ENCODE measurements at regions not wholly inside any gene's neighbourhood (a gene's known extent, or its start where the extent isn't known, plus 50 kb on each side); places are given as distances from the start of the nearest gene placed in this dataset.

DNA sequence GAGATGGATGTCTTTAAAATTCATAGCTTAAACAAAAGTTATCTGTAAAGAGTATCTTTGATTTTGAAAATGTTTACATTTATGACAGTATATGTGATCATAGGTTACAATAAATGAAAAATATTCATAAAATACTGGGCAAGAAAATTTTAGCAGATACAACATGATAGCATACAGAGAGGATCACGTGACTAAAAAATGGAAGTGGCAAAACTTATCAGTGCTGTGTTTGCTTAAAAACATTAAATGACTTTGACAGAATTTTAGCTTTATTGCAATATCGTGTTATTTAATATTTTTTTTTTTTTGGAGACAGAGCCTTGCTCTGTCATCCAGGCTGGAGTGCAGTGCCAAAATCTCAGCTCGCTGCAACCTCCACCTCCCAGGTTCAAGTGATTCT is 2294.1 kb downstream of the NCAM2 start:
- no peak for TF ChIP-seq CTCF (conservative IDR thresholded peaks at IDR 0.05; ENCODE audit: low read depth in 2 of 2)
- TF ChIP-seq POLR2AphosphoS5 (IDR thresholded peaks at IDR 0.05; ENCODE audit: low read depth): no peak
- TF ChIP-seq, protein P1, sequence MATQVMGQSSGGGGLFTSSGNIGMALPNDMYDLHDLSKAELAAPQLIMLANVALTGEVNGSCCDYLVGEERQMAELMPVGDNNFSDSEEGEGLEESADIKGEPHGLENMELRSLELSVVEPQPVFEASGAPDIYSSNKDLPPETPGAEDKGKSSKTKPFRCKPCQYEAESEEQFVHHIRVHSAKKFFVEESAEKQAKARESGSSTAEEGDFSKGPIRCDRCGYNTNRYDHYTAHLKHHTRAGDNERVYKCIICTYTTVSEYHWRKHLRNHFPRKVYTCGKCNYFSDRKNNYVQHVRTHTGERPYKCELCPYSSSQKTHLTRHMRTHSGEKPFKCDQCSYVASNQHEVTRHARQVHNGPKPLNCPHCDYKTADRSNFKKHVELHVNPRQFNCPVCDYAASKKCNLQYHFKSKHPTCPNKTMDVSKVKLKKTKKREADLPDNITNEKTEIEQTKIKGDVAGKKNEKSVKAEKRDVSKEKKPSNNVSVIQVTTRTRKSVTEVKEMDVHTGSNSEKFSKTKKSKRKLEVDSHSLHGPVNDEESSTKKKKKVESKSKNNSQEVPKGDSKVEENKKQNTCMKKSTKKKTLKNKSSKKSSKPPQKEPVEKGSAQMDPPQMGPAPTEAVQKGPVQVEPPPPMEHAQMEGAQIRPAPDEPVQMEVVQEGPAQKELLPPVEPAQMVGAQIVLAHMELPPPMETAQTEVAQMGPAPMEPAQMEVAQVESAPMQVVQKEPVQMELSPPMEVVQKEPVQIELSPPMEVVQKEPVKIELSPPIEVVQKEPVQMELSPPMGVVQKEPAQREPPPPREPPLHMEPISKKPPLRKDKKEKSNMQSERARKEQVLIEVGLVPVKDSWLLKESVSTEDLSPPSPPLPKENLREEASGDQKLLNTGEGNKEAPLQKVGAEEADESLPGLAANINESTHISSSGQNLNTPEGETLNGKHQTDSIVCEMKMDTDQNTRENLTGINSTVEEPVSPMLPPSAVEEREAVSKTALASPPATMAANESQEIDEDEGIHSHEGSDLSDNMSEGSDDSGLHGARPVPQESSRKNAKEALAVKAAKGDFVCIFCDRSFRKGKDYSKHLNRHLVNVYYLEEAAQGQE (IDR thresholded peaks at IDR 0.05; ENCODE audit: unreplicated experiment): no peak
- no peak for TF ChIP-seq EZH2phosphoT487 (IDR thresholded peaks at IDR 0.05; ENCODE audit: unreplicated experiment)

Data from GM23338 (cell line).